DOHH2 (cell line): ENCODE measurements at regions not wholly inside any gene's neighbourhood (a gene's known extent, or its start where the extent isn't known, plus 50 kb on each side); places are given as distances from the start of the nearest gene placed in this dataset.
"Not testable (repeated sequence)": the region's sequence is repeated elsewhere in the genome, so short reads cannot be mapped to it uniquely, and the experiment has no call there.

Experiments used
- H3F3A ChIP-seq: fragments of 200-600 bp; sonication (generic), shearing (Covaris generic); 2 replicates; pipeline ENCODE4 v1.6.0; 2016; ENCODE audit warnings: antibody characterized with exemption, mild to moderate bottlenecking; ENCODE audit not compliant: control insufficient read depth, insufficient read depth
- H3K27ac ChIP-seq: fragments of 200-600 bp; sonication (generic); 2 replicates; pipeline ENCODE4 v1.5.1; 2014; ENCODE audit warnings: low read depth, mild to moderate bottlenecking, low read length, moderate library complexity
- H3K27me3 ChIP-seq: fragments of 200-600 bp; sonication (generic); 2 replicates; pipeline ENCODE4 v1.6.1; 2014; ENCODE audit warnings: mild to moderate bottlenecking, low read length, mixed read lengths; ENCODE audit not compliant: control insufficient read depth
- H3K36me3 ChIP-seq: fragments of 200-600 bp; sonication (generic); 2 replicates; pipeline ENCODE4 v1.6.1; 2014; ENCODE audit warnings: mild to moderate bottlenecking, low read length, moderate library complexity, mixed read lengths; ENCODE audit not compliant: control insufficient read depth
- H3K4me1 ChIP-seq: fragments of 200-600 bp; sonication (generic); 2 replicates; pipeline ENCODE4 v1.6.1; 2014; ENCODE audit warnings: mild to moderate bottlenecking, low read length, mixed read lengths; ENCODE audit not compliant: control insufficient read depth
- H3K4me2 ChIP-seq: fragments of 200-600 bp; sonication (generic); 2 replicates; pipeline ENCODE4 v1.6.0; 2014; ENCODE audit warnings: mild to moderate bottlenecking, low read length, moderate library complexity
- H3K4me3 ChIP-seq: fragments of 200-600 bp; sonication (generic); 2 replicates; pipeline ENCODE4 v1.5.1; 2014; ENCODE audit warnings: mild to moderate bottlenecking, low read length, mixed read lengths
- H3K79me2 ChIP-seq: fragments of 200-600 bp; sonication (generic); 2 replicates; pipeline ENCODE4 v1.6.1; 2014; ENCODE audit warnings: mild to moderate bottlenecking, low read length, mixed read lengths; ENCODE audit not compliant: control insufficient read depth
- H3K9me2 ChIP-seq: fragments of 200-600 bp; sonication (generic); replicated peaks from 2 replicates; pipeline ENCODE4 v1.6.1; 2014; ENCODE audit warnings: mild to moderate bottlenecking, low read length, mixed read lengths; ENCODE audit not compliant: control insufficient read depth
- H3K9me3 ChIP-seq: fragments of 200-600 bp; sonication (generic); 2 replicates; pipeline ENCODE4 v1.6.1; 2014; ENCODE audit warnings: antibody characterized with exemption, low read length, mixed read lengths; ENCODE audit not compliant: control insufficient read depth, insufficient read depth
- H4K20me1 ChIP-seq: fragments of 200-600 bp; sonication (generic); 2 replicates; pipeline ENCODE4 v1.6.0; 2014; ENCODE audit warnings: low read depth, mild to moderate bottlenecking, antibody characterized with exemption, low read length, moderate library complexity; ENCODE audit not compliant: control insufficient read depth, insufficient read depth
- EZH2phosphoT487 ChIP-seq: fragments of 200-600 bp; sonication (generic); IDR thresholded peaks from 2 replicates; pipeline ENCODE4 v1.6.1; 2017; ENCODE audit warnings: borderline replicate concordance, mild to moderate bottlenecking, antibody characterized with exemption, low read length, moderate library complexity, mixed read lengths
- TF ChIP-seq, protein P1 (sequence below): fragments of 200-600 bp; sonication (generic); IDR thresholded peaks from one replicate; pipeline ENCODE4 v1.5.1; 2014; ENCODE audit warnings: antibody characterized with exemption, mild to moderate bottlenecking, low read depth, low read length; ENCODE audit not compliant: poor library complexity, severe bottlenecking

DNA sequence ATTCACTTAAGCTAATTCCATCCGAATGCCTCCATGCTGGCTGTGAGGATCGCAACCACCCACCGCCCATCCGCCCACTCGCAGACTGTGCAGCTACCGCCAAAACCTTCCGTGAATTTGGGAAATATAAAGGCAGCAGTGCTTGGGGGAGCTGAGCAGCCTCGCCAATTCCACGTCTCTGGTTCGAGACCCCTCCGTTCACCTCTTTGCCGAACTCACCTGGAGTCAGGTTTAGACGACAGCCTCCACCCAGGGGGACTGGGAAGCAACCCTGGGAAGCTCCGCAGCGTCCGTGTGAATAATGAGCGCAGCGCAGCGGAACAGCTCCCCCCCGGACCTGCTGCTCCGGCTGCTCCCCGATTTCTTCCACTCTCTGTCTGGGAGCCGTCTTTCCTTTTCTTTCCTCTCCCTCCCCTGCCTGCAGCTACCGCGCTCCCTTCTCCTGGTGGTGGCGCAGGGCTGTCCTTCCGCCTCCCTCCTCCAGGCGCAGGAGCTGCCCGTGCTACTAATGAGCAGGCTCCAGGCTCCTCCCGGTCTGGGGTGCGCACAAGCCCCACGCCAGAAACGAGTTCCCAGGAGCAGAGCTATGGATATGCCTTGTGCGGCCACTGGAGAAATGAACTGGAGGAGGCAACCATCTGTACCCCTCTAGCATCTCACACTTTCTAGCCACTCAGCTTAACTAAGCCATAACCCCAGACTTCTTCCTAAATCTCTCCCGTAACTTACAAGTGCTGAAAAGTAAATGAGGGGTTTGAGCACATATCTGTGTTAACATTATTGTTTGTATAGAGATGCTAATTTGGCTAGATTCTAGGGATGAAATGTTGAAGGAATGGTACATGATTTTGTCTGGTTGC is 107.3 kb downstream of the XKR3 start:
- Histone ChIP-seq H3K4me2 (no peak overlapping the region), H4K20me1 (no peaks in the 10 kb centered on the region), H3K79me2 (no peaks in the 10 kb centered on the region), H3K36me3 (no peaks in the 10 kb centered on the region), H3F3A (no peaks in the 10 kb centered on the region), H3K9me2 (no peaks in the 10 kb centered on the region), H3K27ac (no peak overlapping the region), H3K9me3 (no peaks in the 10 kb centered on the region), H3K4me1 (peaks cover 5% of the 10 kb centered on the region), H3K4me3 (no peak overlapping the region), H3K27me3 (no peaks in the 10 kb centered on the region)
- TF ChIP-seq, protein P1, sequence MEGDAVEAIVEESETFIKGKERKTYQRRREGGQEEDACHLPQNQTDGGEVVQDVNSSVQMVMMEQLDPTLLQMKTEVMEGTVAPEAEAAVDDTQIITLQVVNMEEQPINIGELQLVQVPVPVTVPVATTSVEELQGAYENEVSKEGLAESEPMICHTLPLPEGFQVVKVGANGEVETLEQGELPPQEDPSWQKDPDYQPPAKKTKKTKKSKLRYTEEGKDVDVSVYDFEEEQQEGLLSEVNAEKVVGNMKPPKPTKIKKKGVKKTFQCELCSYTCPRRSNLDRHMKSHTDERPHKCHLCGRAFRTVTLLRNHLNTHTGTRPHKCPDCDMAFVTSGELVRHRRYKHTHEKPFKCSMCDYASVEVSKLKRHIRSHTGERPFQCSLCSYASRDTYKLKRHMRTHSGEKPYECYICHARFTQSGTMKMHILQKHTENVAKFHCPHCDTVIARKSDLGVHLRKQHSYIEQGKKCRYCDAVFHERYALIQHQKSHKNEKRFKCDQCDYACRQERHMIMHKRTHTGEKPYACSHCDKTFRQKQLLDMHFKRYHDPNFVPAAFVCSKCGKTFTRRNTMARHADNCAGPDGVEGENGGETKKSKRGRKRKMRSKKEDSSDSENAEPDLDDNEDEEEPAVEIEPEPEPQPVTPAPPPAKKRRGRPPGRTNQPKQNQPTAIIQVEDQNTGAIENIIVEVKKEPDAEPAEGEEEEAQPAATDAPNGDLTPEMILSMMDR, result no peak
- TF ChIP-seq EZH2phosphoT487, result no peak

DNA sequence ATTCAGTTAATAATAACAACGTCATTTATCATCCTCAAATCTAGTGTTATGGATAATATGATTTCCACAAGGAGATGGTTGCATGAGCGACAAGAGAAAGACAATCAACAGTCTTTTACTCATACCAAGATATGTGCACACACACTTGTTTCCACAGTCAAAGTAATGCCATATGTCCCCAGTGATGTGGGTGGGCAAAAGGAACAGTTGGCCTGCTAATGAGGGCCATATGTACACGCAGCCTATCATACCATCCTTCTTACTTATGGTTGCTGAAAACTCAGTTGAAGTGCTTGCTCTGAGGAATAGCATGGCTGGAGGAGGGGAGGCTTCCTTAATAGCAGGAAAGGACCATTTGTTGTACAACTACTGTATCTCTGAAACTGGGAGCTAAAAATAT is 110.6 kb downstream of the XKR3 start:
- not testable (repeated sequence) for H3F3A ChIP-seq, H3K27me3 ChIP-seq, H3K9me2 ChIP-seq, H3K79me2 ChIP-seq, H3K9me3 ChIP-seq, H3K27ac ChIP-seq, H3K4me2 ChIP-seq, H4K20me1 ChIP-seq, H3K4me3 ChIP-seq, H3K4me1 ChIP-seq, H3K36me3 ChIP-seq

DNA sequence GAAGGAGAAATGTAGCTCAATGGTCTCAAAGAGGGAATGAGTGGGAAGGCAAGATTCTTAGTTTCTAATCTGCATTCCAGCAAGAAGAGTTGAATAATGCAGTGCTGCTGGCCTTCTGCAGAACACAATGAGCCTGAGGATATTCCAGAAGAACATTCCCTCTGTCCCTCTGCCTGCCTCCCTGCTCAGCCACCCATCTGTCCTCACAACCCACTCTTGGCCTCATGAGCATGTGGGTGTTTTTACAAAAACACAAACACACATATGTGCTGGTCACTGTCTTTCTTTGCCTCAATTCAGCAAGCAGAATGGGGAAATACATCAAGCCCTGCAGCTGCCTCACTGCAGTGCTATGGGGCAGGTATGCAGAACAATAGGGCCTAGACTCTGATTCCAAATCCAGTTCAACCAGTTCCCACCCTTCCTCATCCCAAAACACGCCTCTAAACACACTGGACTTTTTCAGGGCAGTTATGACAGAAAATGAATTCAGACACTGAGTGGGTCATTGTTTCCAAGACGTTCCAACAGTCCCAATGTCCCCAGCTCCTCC is 109.8 kb upstream of the CCT8L2 start:
- H3K9me2 ChIP-seq, H3K79me2 ChIP-seq, H4K20me1 ChIP-seq, H3K4me3 ChIP-seq, H3F3A ChIP-seq, H3K9me3 ChIP-seq, H3K27me3 ChIP-seq, H3K27ac ChIP-seq, H3K36me3 ChIP-seq, H3K4me1 ChIP-seq, H3K4me2 ChIP-seq: not testable (repeated sequence)

DNA sequence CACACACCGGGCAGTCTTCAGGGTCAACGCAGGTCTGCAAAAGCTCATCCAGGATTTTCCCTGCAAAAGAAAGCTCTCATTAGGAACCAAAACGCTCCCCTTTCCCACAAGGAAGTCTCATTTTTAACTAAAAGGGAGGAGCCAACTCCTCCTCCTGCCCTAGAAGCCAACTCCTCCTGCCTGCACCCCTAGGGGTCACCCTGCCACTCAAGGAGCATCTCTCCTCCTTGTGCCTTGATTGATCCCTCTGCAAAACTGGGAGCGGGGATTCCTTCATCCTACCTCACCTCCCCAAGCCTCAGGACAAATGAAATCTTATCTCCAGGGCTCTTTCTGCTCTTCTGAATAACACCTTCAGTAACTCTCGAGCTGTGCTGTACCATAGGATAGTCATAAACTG is 107.8 kb upstream of the CCT8L2 start:
- H3K36me3 ChIP-seq, H3K27me3 ChIP-seq, H3K4me3 ChIP-seq, H3K27ac ChIP-seq, H3K9me2 ChIP-seq, H3K9me3 ChIP-seq, H4K20me1 ChIP-seq, H3F3A ChIP-seq, H3K79me2 ChIP-seq, H3K4me2 ChIP-seq, H3K4me1 ChIP-seq: not testable (repeated sequence)

DNA sequence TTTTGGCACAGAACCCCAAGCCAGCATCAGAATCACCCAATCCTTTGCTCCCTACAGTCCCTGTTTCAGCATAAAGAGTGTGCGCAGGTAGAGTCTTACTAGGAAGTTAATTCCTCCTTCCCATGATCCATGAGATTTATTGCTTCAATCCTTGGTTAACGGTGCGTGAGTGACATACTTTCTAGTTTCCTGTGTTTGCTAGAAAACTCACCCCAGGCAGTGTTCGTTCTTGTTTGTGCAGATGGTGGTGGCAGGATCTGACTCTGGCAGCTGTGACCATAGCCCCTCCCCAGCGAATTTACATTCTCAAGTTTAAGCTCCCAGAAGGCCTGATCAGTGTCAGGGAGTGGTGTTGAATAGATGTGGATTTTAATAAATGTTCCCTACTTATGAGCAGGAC is 106.7 kb upstream of the CCT8L2 start:
- Histone ChIP-seq H3K4me1 (no peaks in the 10 kb centered on the region), H3K27ac (no peak overlapping the region), H3K4me3 (no peak overlapping the region), H3K36me3 (no peaks in the 10 kb centered on the region), H3F3A (no peaks in the 10 kb centered on the region), H3K9me2 (no peaks in the 10 kb centered on the region), H3K9me3 (no peaks in the 10 kb centered on the region), H3K4me2 (no peak overlapping the region), H3K27me3 (no peaks in the 10 kb centered on the region), H4K20me1 (no peaks in the 10 kb centered on the region), H3K79me2 (no peaks in the 10 kb centered on the region)
- no peak for TF ChIP-seq EZH2phosphoT487
- TF ChIP-seq, protein P1, result no peak

DNA sequence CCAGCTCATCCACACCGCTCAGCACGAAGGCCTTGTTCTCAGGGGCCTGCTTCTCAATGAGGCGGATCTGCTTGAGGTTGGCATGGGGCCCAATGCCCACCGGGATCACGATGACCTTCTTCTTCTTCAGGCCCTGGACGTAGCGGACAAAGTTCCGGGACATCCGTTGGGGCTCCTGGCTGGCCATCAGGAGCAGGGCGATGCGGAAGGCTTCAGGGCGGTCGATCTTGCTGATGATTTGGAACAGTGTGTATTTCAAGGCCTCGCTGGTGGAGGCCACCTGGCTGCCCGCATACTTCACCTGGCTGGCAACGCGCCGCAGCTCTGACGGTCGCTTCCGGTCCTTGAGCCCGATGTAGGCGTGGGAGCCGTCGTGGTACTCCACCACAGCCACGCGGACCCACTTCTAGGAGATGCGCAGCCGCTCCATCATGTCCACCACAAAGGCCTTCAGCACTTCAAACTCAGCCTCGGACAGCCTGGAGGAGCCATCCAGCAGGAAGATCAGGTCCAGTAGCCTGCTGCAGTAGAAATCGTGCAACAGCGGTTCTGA is 105.0 kb upstream of the CCT8L2 start:
- H3K9me2 ChIP-seq, H3K4me3 ChIP-seq, H3K27me3 ChIP-seq, H3K36me3 ChIP-seq, H3K4me1 ChIP-seq, H3K27ac ChIP-seq, H3K4me2 ChIP-seq, H4K20me1 ChIP-seq, H3F3A ChIP-seq, H3K79me2 ChIP-seq, H3K9me3 ChIP-seq: not testable (repeated sequence)
